ENCODE measurements at regions not wholly inside any gene's neighbourhood (a gene's known extent, or its start where the extent isn't known, plus 50 kb on each side); places are given as distances from the start of the nearest gene placed in this dataset.

GRCh38 chr6:6495851-6496250, 92.7 kb upstream of the LY86 start:
- TF ChIP-seq, protein P1, sequence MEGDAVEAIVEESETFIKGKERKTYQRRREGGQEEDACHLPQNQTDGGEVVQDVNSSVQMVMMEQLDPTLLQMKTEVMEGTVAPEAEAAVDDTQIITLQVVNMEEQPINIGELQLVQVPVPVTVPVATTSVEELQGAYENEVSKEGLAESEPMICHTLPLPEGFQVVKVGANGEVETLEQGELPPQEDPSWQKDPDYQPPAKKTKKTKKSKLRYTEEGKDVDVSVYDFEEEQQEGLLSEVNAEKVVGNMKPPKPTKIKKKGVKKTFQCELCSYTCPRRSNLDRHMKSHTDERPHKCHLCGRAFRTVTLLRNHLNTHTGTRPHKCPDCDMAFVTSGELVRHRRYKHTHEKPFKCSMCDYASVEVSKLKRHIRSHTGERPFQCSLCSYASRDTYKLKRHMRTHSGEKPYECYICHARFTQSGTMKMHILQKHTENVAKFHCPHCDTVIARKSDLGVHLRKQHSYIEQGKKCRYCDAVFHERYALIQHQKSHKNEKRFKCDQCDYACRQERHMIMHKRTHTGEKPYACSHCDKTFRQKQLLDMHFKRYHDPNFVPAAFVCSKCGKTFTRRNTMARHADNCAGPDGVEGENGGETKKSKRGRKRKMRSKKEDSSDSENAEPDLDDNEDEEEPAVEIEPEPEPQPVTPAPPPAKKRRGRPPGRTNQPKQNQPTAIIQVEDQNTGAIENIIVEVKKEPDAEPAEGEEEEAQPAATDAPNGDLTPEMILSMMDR (IDR thresholded peaks at IDR 0.05; ENCODE audit: extremely low read depth in 1 of 2, insufficient read depth in 1 of 2, low read depth in 1 of 2, low read length in 2 of 2): no peak
- TF ChIP-seq MAX (IDR thresholded peaks at IDR 0.05; ENCODE audit: insufficient read depth, insufficient read length): no peak
- TF ChIP-seq FOS (IDR thresholded peaks at IDR 0.05; ENCODE audit: borderline replicate concordance, insufficient read depth, low read length): no peak
- TF ChIP-seq POLR2A (IDR thresholded peaks at IDR 0.05; ENCODE audit: low read depth, low read length): no peak
- TF ChIP-seq EZH2 (IDR thresholded peaks at IDR 0.05; ENCODE audit: borderline replicate concordance, low read depth, low read length, severe bottlenecking): no peak
- TF ChIP-seq POLR2AphosphoS5 (IDR thresholded peaks at IDR 0.05; ENCODE audit: insufficient read depth, low read depth, low read length): no peak

Data from endothelial cell of umbilical vein (primary cell).